GM18511 (cell line): ENCODE measurements at regions not wholly inside any gene's neighbourhood (a gene's known extent, or its start where the extent isn't known, plus 50 kb on each side); places are given as distances from the start of the nearest gene placed in this dataset.

Source experiments
- ATAC-seq: cut with Tn5 transposase; IDR thresholded peaks from one replicate; pipeline ENCODE4 v1.9.1; 2021; ENCODE audit warnings: mild to moderate bottlenecking, moderate library complexity; ENCODE audit not compliant: unreplicated experiment

- no peak for ATAC-seq
Measured at GRCh38 chr4:156019246-156019645, 65.6 kb upstream of the CTSO start.

GRCh38 chr4:156018383-156018782 is 64.7 kb upstream of the CTSO start:
- no peak for ATAC-seq

- ATAC-seq, result no peak
Measured at GRCh38 chr4:156015781-156016180, 62.1 kb upstream of the CTSO start.

GRCh38 chr4:156006192-156006591 is 52.5 kb upstream of the CTSO start:
- no peak for ATAC-seq
